NOMO-1 treated with dmso at 0.1 percent for 144 hours (cell line): ENCODE measurements at regions not wholly inside any gene's neighbourhood (a gene's known extent, or its start where the extent isn't known, plus 50 kb on each side); places are given as distances from the start of the nearest gene placed in this dataset.
"Not testable (repeated sequence)": the region's sequence is repeated elsewhere in the genome, so short reads cannot be mapped to it uniquely, and the experiment has no call there.

Experiments
- DNase-seq: peaks from one replicate; lab custom pipeline; 2025; ENCODE audit not compliant: unreplicated experiment; lab: John Stamatoyannopoulos, UW

GRCh38 chr5:121430538-121430937 is 421.1 kb upstream of the FTMT start:
- no peak for DNase-seq

DNA sequence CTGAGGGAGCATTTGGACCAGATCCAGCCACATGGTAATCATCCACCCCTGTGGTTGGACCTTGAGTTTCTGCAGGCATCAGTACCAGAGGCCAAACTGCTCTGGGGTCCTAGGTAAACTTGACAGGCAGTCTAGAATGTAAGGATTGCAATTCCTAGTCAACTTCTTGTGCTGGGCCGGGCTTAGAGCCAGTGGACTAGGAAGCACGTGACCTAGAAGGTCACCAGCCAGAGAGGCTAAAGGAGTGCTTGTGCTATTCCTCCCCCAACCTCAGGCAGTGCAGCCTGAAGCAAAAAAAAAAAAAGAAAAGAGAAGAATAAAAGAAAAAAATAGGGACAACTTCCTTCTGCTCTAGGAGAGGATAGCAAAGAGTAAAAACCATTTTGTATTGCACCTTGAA is 406.2 kb upstream of the FTMT start:
- no peak for DNase-seq

DNA sequence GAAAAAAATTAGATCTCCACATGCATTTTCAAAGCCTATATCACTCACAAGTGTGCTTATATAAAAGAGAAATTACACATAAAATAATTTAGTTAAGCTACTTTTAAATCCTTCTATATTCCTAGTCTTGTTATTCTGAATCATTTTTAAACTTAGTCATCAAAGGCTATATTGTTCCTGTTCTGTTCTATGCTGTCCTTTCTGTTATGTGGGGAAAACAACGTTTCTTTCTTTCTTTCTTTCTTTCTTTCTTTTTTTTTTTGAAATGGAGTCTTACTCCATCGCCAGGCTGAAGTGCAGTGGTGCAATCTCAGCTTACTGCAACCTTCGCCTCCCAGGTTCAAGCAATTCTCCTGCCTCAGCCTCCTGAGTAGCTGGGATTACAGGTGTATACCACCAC is 389.2 kb upstream of the FTMT start:
- DNase-seq = no peak

GRCh38 chr5:121471222-121471621 is 380.5 kb upstream of the FTMT start:
- not testable (repeated sequence) for DNase-seq

- DNase-seq = no peak
Measured at GRCh38 chr5:121478636-121479035, 373.0 kb upstream of the FTMT start.

DNA sequence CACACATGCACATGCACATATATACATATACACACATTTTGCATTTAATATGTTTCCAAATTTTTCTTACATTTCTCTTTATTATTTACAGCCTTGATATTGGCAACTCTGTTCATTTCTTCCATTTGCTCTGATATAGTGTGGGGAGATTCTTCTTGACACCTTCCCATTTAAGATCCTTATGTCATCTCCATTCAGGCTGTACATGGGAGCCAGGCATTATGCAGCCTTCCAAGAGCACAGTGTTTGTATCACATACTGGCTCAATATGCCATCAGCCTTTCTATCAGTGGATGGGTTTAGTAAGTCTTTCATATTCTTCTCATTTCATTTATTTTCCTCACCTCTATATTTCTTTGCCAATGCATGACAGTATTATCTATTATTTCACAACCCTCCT is 372.3 kb upstream of the FTMT start:
- no peak for DNase-seq

- DNase-seq = no peak
Measured at GRCh38 chr5:121485281-121485680, 366.4 kb upstream of the FTMT start.

DNA sequence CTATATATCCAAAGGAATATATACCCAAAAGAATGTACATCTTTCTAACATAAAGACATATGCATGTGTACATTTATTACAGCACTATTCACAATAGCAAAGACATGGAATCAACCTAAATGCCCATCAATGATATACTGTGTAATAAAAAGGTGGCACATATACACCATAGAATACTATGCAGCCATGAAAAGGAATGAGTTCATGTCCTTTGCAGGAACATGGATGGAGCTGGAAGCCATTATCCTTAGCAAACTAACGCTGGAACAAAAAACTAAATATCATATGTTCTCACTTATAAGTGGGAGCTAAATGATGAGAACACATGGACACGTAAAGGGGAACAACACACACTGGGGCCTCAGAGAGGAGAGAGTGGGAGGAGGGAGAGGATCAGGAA is 365.7 kb upstream of the FTMT start:
- not testable (repeated sequence) for DNase-seq

- DNase-seq = no peak
Measured at GRCh38 chr5:121489972-121490371, 361.7 kb upstream of the FTMT start.

DNA sequence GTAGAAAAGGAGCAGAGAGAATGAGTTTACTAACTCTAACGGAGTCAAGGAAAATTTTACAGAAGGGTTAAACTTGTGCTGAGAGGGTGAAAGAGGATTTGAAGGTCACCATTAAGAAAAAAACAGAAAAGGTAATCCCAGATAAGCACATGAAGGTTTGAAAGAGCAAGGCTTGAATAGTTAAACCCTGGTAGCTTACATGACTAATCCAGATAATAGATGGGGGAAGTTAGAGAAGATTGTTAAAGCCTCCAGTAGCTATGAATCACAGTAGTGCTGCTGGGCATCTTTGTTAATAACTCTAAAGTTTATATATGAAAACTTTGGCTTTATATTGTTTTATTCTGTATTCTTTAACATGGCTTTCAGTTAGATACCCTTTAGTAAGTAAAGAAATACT is 354.5 kb upstream of the FTMT start:
- DNase-seq = no peak

GRCh38 chr5:121500310-121500709 is 351.4 kb upstream of the FTMT start:
- DNase-seq = no peak

DNA sequence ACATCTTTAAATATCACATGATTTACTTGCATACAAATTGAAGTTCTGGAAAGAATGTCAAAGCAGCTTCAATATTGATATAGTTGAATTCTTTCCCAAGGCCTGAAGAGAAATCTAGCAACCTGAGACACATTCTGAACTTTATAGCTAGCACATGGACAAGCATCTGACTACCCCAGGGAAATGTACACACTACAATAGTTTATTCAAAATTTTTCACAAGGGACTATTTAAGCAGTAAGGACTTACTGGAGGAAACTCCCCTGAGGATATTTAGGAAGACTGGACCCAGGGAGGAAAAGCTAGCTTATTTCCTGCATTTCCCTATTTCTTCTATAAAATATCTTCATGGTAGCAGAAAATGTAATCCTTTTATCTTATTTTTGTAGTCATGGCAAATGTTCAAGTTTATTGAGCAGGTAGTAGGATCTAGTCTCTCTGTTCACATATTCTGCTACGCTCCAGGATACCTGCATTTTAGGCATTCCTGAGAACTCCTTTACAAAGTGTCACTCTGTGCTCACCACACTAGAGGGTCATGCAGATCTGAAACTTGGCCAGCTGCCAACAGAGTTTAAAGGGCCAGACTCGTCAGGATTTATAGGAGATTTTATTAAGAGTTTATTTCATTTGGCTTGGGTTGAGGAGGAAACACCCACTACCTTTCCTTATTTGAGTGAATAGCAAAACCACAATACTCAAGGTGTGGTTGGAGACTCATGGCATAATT is 348.4 kb upstream of the FTMT start:
- DNase-seq = no peak

GRCh38 chr5:121516997-121517396 is 334.7 kb upstream of the FTMT start:
- DNase-seq = no peak

GRCh38 chr5:121525706-121526105 is 326.0 kb upstream of the FTMT start:
- no peak for DNase-seq

GRCh38 chr5:121526908-121527307 is 324.8 kb upstream of the FTMT start:
- DNase-seq = no peak

DNA sequence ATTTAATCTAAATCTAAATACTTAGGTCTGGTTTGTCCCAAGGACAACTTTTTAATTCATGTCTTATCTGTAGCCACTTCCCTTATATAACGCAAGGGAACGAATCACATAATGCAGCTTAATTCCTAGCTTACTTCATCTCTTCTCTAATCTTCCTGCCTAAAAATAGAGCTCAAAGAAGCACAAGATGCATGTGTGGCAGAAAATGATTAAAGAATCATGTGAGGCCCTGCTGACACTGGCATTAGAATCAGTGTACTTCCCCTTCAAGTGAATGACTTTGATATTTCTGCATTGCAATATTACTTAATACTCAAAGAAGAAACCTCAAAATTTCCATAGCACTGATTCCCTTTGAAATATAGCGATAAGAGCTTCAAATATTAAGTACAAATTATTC is 317.9 kb upstream of the FTMT start:
- DNase-seq = no peak

DNA sequence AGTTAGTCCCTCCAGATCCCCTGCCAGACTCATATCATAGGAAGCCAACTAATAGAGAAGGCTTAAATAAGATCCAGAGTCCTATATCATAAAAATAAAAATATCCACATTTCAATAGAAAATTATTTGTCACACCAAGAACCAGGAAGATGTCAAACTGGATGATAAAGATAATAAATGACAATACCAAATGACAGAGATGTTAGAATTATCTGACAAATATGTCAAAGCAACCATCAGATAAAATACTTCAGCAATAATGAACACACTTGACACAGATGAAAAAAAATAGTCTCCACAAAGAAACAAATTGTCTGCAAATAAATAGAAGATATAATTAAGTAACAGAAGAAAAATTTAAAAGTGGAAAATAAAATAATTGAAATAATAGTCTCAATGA is 300.7 kb upstream of the FTMT start:
- DNase-seq = no peak

- DNase-seq = no peak
Measured at GRCh38 chr5:121559832-121560231, 291.9 kb upstream of the FTMT start.

DNA sequence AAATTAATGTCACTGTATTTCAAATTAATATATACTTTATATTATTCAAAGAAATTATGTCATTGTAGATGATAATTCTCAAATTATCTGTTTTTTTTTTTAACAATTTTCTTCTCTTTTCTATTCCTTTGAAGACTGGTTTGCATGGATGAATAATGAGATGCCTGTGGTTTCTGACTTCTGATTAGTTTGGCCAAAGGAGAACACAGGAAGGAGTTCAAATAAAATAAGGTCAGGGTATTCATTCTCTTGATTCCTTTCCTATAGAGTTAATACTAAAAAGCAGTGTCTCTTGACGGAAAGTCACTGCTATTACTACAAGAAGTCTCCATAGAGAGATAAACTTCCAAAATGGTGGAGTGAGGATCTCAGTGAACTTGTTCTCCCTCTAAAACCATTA is 279.6 kb upstream of the FTMT start:
- DNase-seq = no peak

DNA sequence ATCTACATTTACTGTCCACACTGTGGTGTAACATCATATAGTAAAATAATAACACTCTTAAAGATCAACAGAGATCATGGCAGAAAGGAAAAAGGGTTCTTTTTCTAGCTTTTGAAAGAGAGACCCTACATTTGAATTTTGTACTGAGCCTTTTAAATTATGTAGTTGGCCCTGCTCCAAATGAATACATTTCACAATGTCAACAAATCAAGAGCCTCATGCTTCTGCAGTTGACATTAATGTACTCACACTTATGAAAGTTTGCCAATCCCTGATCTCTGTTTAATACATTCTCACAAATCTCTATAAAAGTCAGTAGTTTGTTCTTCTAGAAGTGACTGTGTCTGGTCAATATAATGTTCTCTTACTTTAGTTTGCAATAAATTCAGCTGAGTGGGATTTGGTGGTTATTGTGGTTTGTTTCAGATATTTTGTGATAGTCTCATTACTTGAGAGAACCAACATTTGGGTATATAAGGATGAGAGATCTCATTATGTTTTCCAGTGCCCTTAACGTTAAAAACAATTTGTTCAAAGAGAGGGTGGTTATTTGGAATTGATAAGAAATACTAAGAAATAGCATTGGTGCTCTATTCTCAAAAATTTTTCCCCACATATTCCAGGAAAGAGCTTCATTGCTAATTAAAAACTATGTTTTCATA is 277.8 kb upstream of the FTMT start:
- no peak for DNase-seq

DNA sequence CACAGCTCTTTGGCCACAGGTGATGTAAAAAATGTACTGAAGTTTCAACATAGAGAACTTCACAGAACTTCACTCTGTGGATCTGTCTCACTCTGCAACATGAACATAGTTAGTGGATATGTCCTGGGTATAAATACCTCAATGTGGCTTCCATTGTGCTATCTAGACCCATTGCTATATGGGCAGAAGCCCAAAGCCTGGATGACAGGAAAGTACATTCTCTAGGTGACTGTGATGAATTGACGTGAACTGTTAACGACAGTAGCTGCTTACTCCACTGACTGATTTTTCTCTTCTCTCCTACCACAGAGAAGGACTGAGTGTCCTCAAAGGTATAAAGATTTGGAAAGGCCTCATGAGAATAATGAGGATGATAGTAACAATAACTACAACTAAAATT is 270.1 kb upstream of the FTMT start:
- DNase-seq = no peak

GRCh38 chr5:121596882-121597281 is 254.8 kb upstream of the FTMT start:
- DNase-seq = no peak

GRCh38 chr5:121608826-121609225 is 242.9 kb upstream of the FTMT start:
- no peak for DNase-seq
